ENCODE measurements at regions not wholly inside any gene's neighbourhood (a gene's known extent, or its start where the extent isn't known, plus 50 kb on each side); places are given as distances from the start of the nearest gene placed in this dataset.

- no peaks in the 10 kb centered on the region for H3K79me2 ChIP-seq (ENCODE audit: insufficient read depth, low read length)
- H3K4me1 ChIP-seq (ENCODE audit: insufficient read depth, low read length), result no peaks in the 10 kb centered on the region
- no peak overlapping the region for H3K4me2 ChIP-seq (ENCODE audit: low read length)
- no peak overlapping the region for H2AFZ ChIP-seq (ENCODE audit: low read depth, low read length)
- no peaks in the 10 kb centered on the region for H3K36me3 ChIP-seq (ENCODE audit: insufficient read depth, low read length)
- FAIRE-seq (no peak), DNase-seq (ENCODE audit: low read depth) (no peak)
- no peak overlapping the region for H3K9ac ChIP-seq (ENCODE audit: low read length)
- no peak overlapping the region for H3K27ac ChIP-seq (ENCODE audit: low read depth, low read length)
- Mint-ChIP-seq H3K27me3 (ENCODE audit: low read depth, unreplicated experiment) (peaks cover 23% of the 10 kb centered on the region), H3K36me3 (ENCODE audit: low read depth, unreplicated experiment) (peaks cover 2% of the 10 kb centered on the region), H3K9me3 (ENCODE audit: unreplicated experiment) (no peaks in the 10 kb centered on the region), H3K4me1 (ENCODE audit: low read depth, unreplicated experiment) (peaks cover 3% of the 10 kb centered on the region), H3K27ac (ENCODE audit: unreplicated experiment) (no peak overlapping the region), H3K4me3 (ENCODE audit: unreplicated experiment) (no peak overlapping the region)
- no peak overlapping the region for H3K4me3 ChIP-seq (ENCODE audit: insufficient read depth, low read depth, low read length)
- TF ChIP-seq, protein P1, sequence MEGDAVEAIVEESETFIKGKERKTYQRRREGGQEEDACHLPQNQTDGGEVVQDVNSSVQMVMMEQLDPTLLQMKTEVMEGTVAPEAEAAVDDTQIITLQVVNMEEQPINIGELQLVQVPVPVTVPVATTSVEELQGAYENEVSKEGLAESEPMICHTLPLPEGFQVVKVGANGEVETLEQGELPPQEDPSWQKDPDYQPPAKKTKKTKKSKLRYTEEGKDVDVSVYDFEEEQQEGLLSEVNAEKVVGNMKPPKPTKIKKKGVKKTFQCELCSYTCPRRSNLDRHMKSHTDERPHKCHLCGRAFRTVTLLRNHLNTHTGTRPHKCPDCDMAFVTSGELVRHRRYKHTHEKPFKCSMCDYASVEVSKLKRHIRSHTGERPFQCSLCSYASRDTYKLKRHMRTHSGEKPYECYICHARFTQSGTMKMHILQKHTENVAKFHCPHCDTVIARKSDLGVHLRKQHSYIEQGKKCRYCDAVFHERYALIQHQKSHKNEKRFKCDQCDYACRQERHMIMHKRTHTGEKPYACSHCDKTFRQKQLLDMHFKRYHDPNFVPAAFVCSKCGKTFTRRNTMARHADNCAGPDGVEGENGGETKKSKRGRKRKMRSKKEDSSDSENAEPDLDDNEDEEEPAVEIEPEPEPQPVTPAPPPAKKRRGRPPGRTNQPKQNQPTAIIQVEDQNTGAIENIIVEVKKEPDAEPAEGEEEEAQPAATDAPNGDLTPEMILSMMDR (IDR thresholded peaks at IDR 0.05; ENCODE audit: insufficient read depth, low read depth, low read length), result no peak
- TF ChIP-seq EZH2 (IDR thresholded peaks at IDR 0.05; ENCODE audit: insufficient read depth, low read length), result no peak
- no peaks in the 10 kb centered on the region for H3K9me3 ChIP-seq (ENCODE audit: insufficient read depth, low read depth, low read length)
- no peaks in the 10 kb centered on the region for H4K20me1 ChIP-seq (ENCODE audit: insufficient read depth, low read length)
- H3K27me3 ChIP-seq (ENCODE audit: insufficient read depth, low read length), result peaks cover 3% of the 10 kb centered on the region
These were observed 207.0 kb downstream of the PHETA1 start for GRCh38 chr12:111161898-111162297.

GRCh38 chr12:111160350-111161241 lies 208.3 kb downstream of the PHETA1 start:
- FAIRE-seq (no peak), DNase-seq (ENCODE audit: low read depth) (no peak)
- Histone ChIP-seq H3K4me1 (ENCODE audit: insufficient read depth, low read length) (no peaks in the 10 kb centered on the region), H3K4me2 (ENCODE audit: low read length) (no peak overlapping the region), H4K20me1 (ENCODE audit: insufficient read depth, low read length) (no peaks in the 10 kb centered on the region), H3K27ac (ENCODE audit: low read depth, low read length) (no peak overlapping the region), H3K9ac (ENCODE audit: low read length) (no peak overlapping the region), H3K4me3 (ENCODE audit: insufficient read depth, low read depth, low read length) (no peak overlapping the region), H3K27me3 (ENCODE audit: insufficient read depth, low read length) (peaks cover 5% of the 10 kb centered on the region), H2AFZ (ENCODE audit: low read depth, low read length) (no peak overlapping the region), H3K79me2 (ENCODE audit: insufficient read depth, low read length) (no peaks in the 10 kb centered on the region), H3K9me3 (ENCODE audit: insufficient read depth, low read depth, low read length) (no peaks in the 10 kb centered on the region), H3K36me3 (ENCODE audit: insufficient read depth, low read length) (no peaks in the 10 kb centered on the region)
- H3K4me3 Mint-ChIP-seq (ENCODE audit: unreplicated experiment), result no peak overlapping the region
- peaks cover 3% of the 10 kb centered on the region for H3K4me1 Mint-ChIP-seq (ENCODE audit: low read depth, unreplicated experiment)
- TF ChIP-seq, protein P1 (IDR thresholded peaks at IDR 0.05; ENCODE audit: insufficient read depth, low read depth, low read length), result no peak
- TF ChIP-seq EZH2 (IDR thresholded peaks at IDR 0.05; ENCODE audit: insufficient read depth, low read length), result no peak
- no peak overlapping the region for H3K27ac Mint-ChIP-seq (ENCODE audit: unreplicated experiment)
- H3K9me3 Mint-ChIP-seq (ENCODE audit: unreplicated experiment), result no peaks in the 10 kb centered on the region
- peaks cover 2% of the 10 kb centered on the region for H3K36me3 Mint-ChIP-seq (ENCODE audit: low read depth, unreplicated experiment)
- H3K27me3 Mint-ChIP-seq (ENCODE audit: low read depth, unreplicated experiment), result peaks cover 21% of the 10 kb centered on the region

- TF ChIP-seq, protein P1 (IDR thresholded peaks at IDR 0.05; ENCODE audit: insufficient read depth, low read depth, low read length), result no peak
- no peak for TF ChIP-seq EZH2 (IDR thresholded peaks at IDR 0.05; ENCODE audit: insufficient read depth, low read length)
- Mint-ChIP-seq H3K27ac (ENCODE audit: unreplicated experiment) (no peak overlapping the region), H3K27me3 (ENCODE audit: low read depth, unreplicated experiment) (peaks cover 24% of the 10 kb centered on the region), H3K9me3 (ENCODE audit: unreplicated experiment) (no peaks in the 10 kb centered on the region), H3K4me3 (ENCODE audit: unreplicated experiment) (no peak overlapping the region), H3K36me3 (ENCODE audit: low read depth, unreplicated experiment) (no peaks in the 10 kb centered on the region), H3K4me1 (ENCODE audit: low read depth, unreplicated experiment) (peaks cover 3% of the 10 kb centered on the region)
- Histone ChIP-seq H3K4me2 (ENCODE audit: low read length) (no peak overlapping the region), H3K9ac (ENCODE audit: low read length) (no peak overlapping the region), H4K20me1 (ENCODE audit: insufficient read depth, low read length) (no peaks in the 10 kb centered on the region), H3K79me2 (ENCODE audit: insufficient read depth, low read length) (no peaks in the 10 kb centered on the region), H3K27ac (ENCODE audit: low read depth, low read length) (no peak overlapping the region), H3K9me3 (ENCODE audit: insufficient read depth, low read depth, low read length) (no peaks in the 10 kb centered on the region), H3K4me3 (ENCODE audit: insufficient read depth, low read depth, low read length) (no peak overlapping the region), H3K36me3 (ENCODE audit: insufficient read depth, low read length) (no peaks in the 10 kb centered on the region), H2AFZ (ENCODE audit: low read depth, low read length) (no peak overlapping the region), H3K4me1 (ENCODE audit: insufficient read depth, low read length) (no peaks in the 10 kb centered on the region), H3K27me3 (ENCODE audit: insufficient read depth, low read length) (peaks cover 5% of the 10 kb centered on the region)
- DNase-seq (ENCODE audit: low read depth), result no peak
- no peak for FAIRE-seq
These were observed 209.9 kb downstream of the PHETA1 start for GRCh38 chr12:111158992-111159391.
